Activated CD4-positive, alpha-beta T cell treated with anti-CD3 and anti-CD28 coated beads for 48 hours (primary cell): ENCODE measurements at regions not wholly inside any gene's neighbourhood (a gene's known extent, or its start where the extent isn't known, plus 50 kb on each side); places are given as distances from the start of the nearest gene placed in this dataset.

Source experiments
- DNase-seq: peaks from one replicate; pipeline ENCODE4 v3.0.0-alpha.2; 2020

GRCh38 chr5:14011089-14012020 is 66.9 kb upstream of the DNAH5 start:
- peak; percentile 65 for DNase-seq

DNA sequence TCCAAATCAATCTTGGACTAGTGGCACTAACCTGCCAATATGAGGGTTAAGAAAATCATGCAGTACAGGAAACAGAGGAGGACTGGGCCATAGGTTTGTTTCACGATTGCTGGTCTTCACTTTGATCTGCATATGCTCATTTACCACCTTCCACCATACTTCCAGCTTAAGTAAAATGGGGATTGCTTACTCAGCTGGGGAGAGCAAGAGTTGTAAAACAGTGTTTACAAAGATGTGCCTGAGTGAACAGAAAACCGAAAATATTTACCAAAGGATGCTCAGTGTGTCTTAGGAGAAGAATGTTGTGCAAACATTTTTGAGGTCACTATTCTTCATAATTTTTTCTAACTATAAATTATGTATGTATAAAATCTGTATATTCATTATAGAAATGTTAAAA is 65.1 kb upstream of the DNAH5 start:
- no peak for DNase-seq

DNA sequence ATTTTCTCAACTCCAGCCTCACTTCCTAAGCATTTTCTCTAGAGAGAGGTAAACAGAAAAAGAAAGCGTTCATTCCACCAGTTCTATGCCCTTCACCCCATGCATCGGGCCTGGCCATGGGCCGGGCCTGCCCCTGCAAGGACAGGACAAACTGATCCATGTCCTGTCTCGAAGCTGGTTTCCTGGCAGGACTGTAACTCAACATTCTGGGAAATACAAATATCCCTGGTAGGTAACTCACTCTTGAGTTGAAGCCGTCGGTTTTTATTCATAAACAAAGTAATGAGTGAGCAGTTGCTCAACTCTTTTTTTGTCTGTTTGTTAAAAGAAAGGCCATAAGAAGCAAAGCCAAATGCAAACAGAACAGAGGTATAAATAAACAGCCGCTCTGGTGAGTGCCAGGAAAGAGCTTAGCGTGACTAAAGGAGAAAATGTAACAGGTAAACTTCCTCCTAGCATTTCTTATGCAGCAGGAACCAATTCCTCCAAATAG is 64.4 kb upstream of the DNAH5 start:
- no peak for DNase-seq

- DNase-seq: no peak
Observed at GRCh38 chr5:14006823-14007520, 62.5 kb upstream of the DNAH5 start.

DNA sequence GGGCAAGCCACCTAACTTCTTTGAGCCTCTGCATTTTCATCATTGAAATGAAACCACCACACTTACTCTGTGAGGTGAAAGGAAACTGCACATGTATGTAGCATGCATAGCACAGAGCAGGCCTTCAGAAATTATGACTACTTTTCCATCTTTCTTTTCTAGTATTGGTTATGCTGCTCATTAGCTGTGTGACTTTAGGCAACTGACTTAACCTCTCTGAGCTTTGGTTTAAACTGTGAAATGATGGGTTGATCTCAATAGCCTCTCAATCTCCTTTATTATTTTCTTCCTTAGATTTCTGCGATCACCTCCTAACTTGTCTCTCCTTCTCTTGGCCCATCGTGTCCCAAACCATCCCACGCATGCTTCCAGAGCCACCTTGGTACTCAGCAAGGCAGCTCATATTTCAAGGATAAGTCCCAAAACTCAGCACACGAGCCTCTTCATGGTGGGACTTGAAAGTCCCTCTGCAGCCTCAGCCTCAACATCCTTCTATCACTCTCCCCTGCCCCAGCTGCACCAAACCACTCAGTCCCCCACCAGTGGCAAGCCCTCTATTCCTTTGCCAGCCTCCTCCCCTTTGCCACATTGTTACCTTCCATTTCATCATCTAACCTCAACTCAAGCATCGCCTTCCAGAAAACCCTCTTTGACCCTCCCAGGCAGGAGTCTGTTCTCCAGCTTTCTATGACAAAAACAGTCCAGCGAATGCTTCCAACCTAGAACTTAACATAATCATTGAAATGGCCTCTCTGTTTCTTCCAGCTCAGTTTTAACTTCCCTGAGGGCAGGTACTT is 60.3 kb upstream of the DNAH5 start:
- DNase-seq: no peak

GRCh38 chr5:14003936-14004335 is 59.4 kb upstream of the DNAH5 start:
- no peak for DNase-seq

GRCh38 chr5:14003513-14003912 is 59.0 kb upstream of the DNAH5 start:
- no peak for DNase-seq

- no peak for DNase-seq
Observed at GRCh38 chr5:13998254-13998653, 53.8 kb upstream of the DNAH5 start.

DNA sequence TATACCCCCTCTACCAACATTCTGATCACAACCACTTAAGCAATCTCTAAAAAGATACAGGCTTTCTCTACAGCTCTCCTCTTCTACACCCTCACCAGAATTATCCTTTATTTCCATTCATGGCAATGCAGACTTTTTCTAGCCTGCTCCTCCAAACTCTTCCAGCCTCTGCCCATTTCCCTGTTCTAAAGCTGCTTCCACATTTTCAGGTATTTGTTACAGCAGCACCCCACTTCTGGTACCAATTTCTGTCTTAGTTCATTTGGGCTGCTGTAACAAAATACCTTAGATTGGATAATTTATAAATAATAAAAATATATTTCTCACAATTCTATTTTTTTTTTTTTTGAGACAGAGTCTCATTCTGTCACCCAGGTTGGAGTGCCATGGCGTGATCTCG is 53.0 kb upstream of the DNAH5 start:
- no peak for DNase-seq

DNA sequence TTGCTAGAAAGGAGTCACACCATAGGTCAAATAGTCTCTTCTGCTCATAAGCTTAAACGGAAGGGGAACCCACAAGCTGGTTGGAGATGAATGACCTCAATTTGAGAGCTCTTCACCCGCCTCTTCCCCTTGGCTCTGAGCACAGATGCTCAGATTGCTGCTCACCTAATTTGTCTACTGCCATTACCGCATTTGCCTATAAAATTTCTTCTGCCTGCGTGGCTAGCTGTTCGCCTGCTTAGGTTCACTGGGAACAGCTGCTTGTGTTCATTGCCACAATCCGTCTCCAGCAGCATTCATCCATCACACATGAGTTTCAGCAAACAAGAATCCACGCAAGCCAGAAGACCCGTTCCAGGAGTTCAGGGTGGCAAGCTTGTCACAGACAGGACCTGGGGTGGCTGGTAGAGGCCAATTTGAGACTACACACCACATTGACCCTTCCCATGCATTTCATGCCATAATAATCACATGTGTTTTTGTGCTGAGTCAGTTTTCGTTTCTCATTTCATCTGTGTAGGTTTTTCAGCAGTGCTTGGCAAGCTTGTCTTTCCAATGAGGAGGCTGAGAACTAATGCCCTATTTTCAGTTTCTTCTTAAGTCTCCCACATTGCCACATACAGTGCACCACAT is 50.2 kb upstream of the DNAH5 start:
- no peak for DNase-seq
